ENCODE measurements at regions not wholly inside any gene's neighbourhood (a gene's known extent, or its start where the extent isn't known, plus 50 kb on each side); places are given as distances from the start of the nearest gene placed in this dataset.

DNA sequence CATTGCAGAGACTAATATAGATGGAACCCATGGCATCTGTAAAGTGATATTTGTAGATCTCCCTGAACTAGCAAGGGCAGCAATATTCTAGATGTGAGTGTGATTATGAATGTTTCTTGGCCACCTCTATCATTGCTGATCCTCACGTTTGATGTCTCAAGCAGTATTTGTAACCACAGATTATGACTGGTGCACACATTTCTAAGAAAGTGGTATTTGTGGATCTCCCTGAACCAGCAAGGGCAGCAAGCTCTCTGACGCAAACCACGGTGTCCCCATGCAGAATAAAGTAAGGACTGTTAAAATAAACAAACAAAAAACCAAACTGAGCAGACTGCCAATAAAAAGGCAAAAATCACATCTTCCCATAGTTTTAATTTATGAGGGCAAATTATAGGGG, 301.3 kb downstream of the CSNK1G3 start:
- Histone ChIP-seq H3K36me3 (no peaks in the 10 kb centered on the region), H3K4me3 (no peak overlapping the region), H3K9me3 (no peaks in the 10 kb centered on the region), H3K4me1 (no peaks in the 10 kb centered on the region), H3K27me3 (no peaks in the 10 kb centered on the region), H3K27ac (no peak overlapping the region)
- intact Hi-C loops (cut with DNase I; ENCODE audit: low total_unique reads): no loop called here
- DNase-seq: no peak
- TF ChIP-seq POLR2A (IDR thresholded peaks at IDR 0.05): no peak
- TF ChIP-seq, protein P1, sequence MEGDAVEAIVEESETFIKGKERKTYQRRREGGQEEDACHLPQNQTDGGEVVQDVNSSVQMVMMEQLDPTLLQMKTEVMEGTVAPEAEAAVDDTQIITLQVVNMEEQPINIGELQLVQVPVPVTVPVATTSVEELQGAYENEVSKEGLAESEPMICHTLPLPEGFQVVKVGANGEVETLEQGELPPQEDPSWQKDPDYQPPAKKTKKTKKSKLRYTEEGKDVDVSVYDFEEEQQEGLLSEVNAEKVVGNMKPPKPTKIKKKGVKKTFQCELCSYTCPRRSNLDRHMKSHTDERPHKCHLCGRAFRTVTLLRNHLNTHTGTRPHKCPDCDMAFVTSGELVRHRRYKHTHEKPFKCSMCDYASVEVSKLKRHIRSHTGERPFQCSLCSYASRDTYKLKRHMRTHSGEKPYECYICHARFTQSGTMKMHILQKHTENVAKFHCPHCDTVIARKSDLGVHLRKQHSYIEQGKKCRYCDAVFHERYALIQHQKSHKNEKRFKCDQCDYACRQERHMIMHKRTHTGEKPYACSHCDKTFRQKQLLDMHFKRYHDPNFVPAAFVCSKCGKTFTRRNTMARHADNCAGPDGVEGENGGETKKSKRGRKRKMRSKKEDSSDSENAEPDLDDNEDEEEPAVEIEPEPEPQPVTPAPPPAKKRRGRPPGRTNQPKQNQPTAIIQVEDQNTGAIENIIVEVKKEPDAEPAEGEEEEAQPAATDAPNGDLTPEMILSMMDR (IDR thresholded peaks at IDR 0.05): no peak

GRCh38 chr5:123811831-123812230, 299.9 kb downstream of the CSNK1G3 start:
- Histone ChIP-seq H3K4me1 (no peaks in the 10 kb centered on the region), H3K27ac (no peak overlapping the region)
- intact Hi-C loops (cut with DNase I; ENCODE audit: low total_unique reads): no loop called here

DNA sequence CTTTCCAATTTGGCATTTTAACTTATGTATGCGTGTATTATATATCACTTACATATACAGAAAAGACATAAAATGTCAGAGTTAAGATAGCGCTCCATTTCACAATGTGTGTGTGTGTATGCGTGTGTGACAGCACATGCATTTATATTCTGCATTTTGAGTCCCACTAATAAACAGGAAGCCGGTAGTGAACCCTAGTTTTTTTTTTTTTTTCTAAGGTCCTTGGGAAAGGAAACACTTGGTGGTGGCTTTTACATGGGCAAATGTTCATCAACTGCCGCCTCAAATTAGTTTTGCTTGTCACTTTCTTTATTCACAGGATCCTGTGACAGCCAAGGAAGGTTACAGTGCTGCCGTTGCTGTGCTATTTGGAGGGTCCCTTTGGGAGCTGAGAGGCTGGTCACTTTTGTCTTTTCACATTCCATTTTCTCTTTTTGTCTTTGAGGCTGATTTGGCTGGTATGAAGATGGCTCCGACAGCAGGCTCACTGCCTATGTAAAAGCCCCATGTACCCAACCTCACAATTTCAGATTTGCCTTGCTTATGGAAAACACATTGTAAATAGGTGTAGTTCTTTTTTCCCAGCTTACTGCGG, 298.9 kb downstream of the CSNK1G3 start:
- intact Hi-C loops (cut with DNase I; ENCODE audit: low total_unique reads): no loop called here
- DNase-seq: no peak
- H3K9me3 ChIP-seq: no peaks in the 10 kb centered on the region
- TF ChIP-seq, protein P1 (IDR thresholded peaks at IDR 0.05): no peak
- TF ChIP-seq POLR2A (IDR thresholded peaks at IDR 0.05): no peak
- no peaks in the 10 kb centered on the region for H3K4me1 ChIP-seq
- no peak overlapping the region for H3K4me3 ChIP-seq
- H3K36me3 ChIP-seq: no peaks in the 10 kb centered on the region
- no peaks in the 10 kb centered on the region for H3K27me3 ChIP-seq
- H3K27ac ChIP-seq: no peak overlapping the region

More at GRCh38 chr5:123811831-123812230, 299.9 kb downstream of the CSNK1G3 start:
- H3K9me3 ChIP-seq: no peaks in the 10 kb centered on the region
- H3K27me3 ChIP-seq: no peaks in the 10 kb centered on the region
- no peak overlapping the region for H3K4me3 ChIP-seq
- no peak for DNase-seq
- no peak for TF ChIP-seq POLR2A (IDR thresholded peaks at IDR 0.05)
- TF ChIP-seq, protein P1 (IDR thresholded peaks at IDR 0.05): no peak
- no peaks in the 10 kb centered on the region for H3K36me3 ChIP-seq

DNA sequence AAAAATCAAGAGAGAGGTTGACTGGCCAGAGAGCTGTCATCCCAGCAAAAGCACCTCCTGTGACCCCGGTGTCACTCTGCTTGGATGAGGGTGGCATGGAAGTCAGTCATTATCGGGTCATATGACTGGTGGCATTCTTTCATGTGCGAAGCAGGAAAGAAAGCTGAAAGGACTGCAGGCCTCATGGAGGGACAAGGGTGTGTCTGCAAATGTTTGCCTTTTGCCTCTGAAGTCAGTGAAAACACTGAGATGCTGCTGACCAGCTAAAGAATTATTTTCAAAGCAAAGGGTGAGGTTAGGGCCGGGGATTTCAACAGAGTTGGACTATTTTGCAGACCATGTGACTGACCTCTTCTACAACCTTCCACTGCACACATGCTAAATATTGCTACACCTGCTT, 298.3 kb downstream of the CSNK1G3 start:
- H3K4me1 ChIP-seq: no peaks in the 10 kb centered on the region
- H3K27ac ChIP-seq: no peak overlapping the region
- no peak overlapping the region for H3K4me3 ChIP-seq
- no peaks in the 10 kb centered on the region for H3K36me3 ChIP-seq
- H3K27me3 ChIP-seq: no peaks in the 10 kb centered on the region
- DNase-seq: no peak
- intact Hi-C loops (cut with DNase I; ENCODE audit: low total_unique reads): no loop called here
- no peaks in the 10 kb centered on the region for H3K9me3 ChIP-seq
- TF ChIP-seq, protein P1 (IDR thresholded peaks at IDR 0.05): no peak
- no peak for TF ChIP-seq POLR2A (IDR thresholded peaks at IDR 0.05)

DNA sequence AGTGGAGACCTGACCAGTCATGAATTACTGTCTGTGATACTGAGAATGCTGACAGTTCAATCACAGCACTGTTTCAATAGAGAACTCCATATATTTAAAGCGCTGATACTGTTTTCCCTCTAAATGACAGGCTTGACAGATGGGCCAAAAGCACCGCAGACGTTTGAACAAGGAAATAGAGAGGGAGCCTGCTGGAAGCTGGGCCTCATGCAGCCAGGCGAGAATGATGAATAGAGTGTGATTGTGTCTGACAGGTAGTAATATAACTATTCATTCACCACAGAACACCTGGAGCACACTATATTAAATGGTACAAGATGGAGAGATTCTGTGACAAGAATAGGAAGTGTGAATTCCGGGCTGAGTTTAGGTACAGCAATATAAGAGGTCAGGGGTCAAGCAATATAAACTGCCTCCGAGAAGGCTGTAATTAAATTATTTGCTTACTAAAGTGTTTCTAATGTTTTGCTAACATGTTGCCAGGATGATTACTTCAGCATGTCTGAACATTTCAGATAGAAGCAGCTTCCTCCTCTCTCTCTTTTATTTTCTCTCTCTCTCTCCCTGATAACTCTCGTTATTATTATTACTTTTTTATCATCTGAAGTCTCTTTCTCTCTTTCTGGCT, 297.7 kb downstream of the CSNK1G3 start:
- no peak overlapping the region for H3K27ac ChIP-seq
- no peaks in the 10 kb centered on the region for H3K27me3 ChIP-seq
- H3K36me3 ChIP-seq: no peaks in the 10 kb centered on the region
- intact Hi-C loops (cut with DNase I; ENCODE audit: low total_unique reads): no loop called here
- H3K4me1 ChIP-seq: no peaks in the 10 kb centered on the region
- DNase-seq: no peak
- no peak for TF ChIP-seq POLR2A (IDR thresholded peaks at IDR 0.05)
- TF ChIP-seq, protein P1 (IDR thresholded peaks at IDR 0.05): no peak
- H3K9me3 ChIP-seq: no peaks in the 10 kb centered on the region
- no peak overlapping the region for H3K4me3 ChIP-seq

Data from uterus (tissue), 3 donors.